SU-DHL-6 (cell line): ENCODE measurements at regions not wholly inside any gene's neighbourhood (a gene's known extent, or its start where the extent isn't known, plus 50 kb on each side); places are given as distances from the start of the nearest gene placed in this dataset.

Experiments used
- CTCF ChIP-seq: fragments of 200-600 bp; sonication (generic); IDR thresholded peaks from one replicate; pipeline ENCODE4 v1.5.1; 2017; ENCODE audit warnings: antibody characterized with exemption, mild to moderate bottlenecking, low read length, moderate library complexity; ENCODE audit not compliant: insufficient read depth, poor library complexity, severe bottlenecking
- EZH2phosphoT487 ChIP-seq: fragments of 200-600 bp; sonication (generic), shearing (Covaris generic); conservative IDR thresholded peaks from 2 replicates; pipeline ENCODE4 v1.6.1; 2018; ENCODE audit warnings: mild to moderate bottlenecking, antibody characterized with exemption, low read length, moderate library complexity, mixed read lengths

GRCh38 chr14:105908006-105908405 lies 381.6 kb downstream of the TMEM121 start:
- TF ChIP-seq CTCF (no peak), EZH2phosphoT487 (no peak)
